ENCODE measurements at regions not wholly inside any gene's neighbourhood (a gene's known extent, or its start where the extent isn't known, plus 50 kb on each side); places are given as distances from the start of the nearest gene placed in this dataset.
"Not testable (repeated sequence)": the region's sequence is repeated elsewhere in the genome, so short reads cannot be mapped to it uniquely, and the experiment has no call there.

GRCh38 chr5:92022415-92023140, 639.5 kb upstream of the ARRDC3 start:
- WGBS, 2 donors = 76 to 79% methylated on average over 3 of the region's 3 CpGs
- DNase-seq = no peak
- H3K36me3 ChIP-seq = no peaks in the 10 kb centered on the region
- no peaks in the 10 kb centered on the region for H3K27me3 ChIP-seq
- no peak overlapping the region for H3K27ac ChIP-seq
- no peaks in the 10 kb centered on the region for H3K4me1 ChIP-seq
- H3K9me3 ChIP-seq = no peaks in the 10 kb centered on the region
- TF ChIP-seq CTCF (IDR thresholded peaks at IDR 0.05) (no peak), POLR2A (IDR thresholded peaks at IDR 0.05) (no peak)
- H3K4me3 ChIP-seq = no peak overlapping the region
- intact Hi-C loops (cut with DNase I) = no loop called here

GRCh38 chr5:92019376-92019990, 636.4 kb upstream of the ARRDC3 start:
- intact Hi-C loops (cut with DNase I) = no loop called here

GRCh38 chr5:92017776-92018175, 634.7 kb upstream of the ARRDC3 start:
- intact Hi-C loops (cut with DNase I) = no loop called here
- H3K4me3 ChIP-seq = no peak overlapping the region
- no peaks in the 10 kb centered on the region for H3K4me1 ChIP-seq
- H3K27me3 ChIP-seq = no peaks in the 10 kb centered on the region
- no peaks in the 10 kb centered on the region for H3K36me3 ChIP-seq
- TF ChIP-seq POLR2A (IDR thresholded peaks at IDR 0.05) (no peak), CTCF (IDR thresholded peaks at IDR 0.05) (no peak)
- H3K9me3 ChIP-seq = no peaks in the 10 kb centered on the region
- no peak for DNase-seq
- no peak overlapping the region for H3K27ac ChIP-seq

More at GRCh38 chr5:92019376-92019990, 636.4 kb upstream of the ARRDC3 start:
- H3K9me3 ChIP-seq = no peaks in the 10 kb centered on the region
- no peak overlapping the region for H3K4me3 ChIP-seq
- H3K27ac ChIP-seq = no peak overlapping the region
- no peak for DNase-seq
- no peaks in the 10 kb centered on the region for H3K27me3 ChIP-seq
- no peaks in the 10 kb centered on the region for H3K36me3 ChIP-seq
- WGBS, 2 donors = 73 to 81% methylated on average over 2 of the region's 2 CpGs
- no peaks in the 10 kb centered on the region for H3K4me1 ChIP-seq
- TF ChIP-seq POLR2A (IDR thresholded peaks at IDR 0.05) (no peak), CTCF (IDR thresholded peaks at IDR 0.05) (no peak)

- DNase-seq; H3K9me3 ChIP-seq; intact Hi-C loops (cut with DNase I); H3K4me3 ChIP-seq; H3K27ac ChIP-seq; H3K36me3 ChIP-seq; H3K4me1 ChIP-seq; H3K27me3 ChIP-seq: not testable (repeated sequence)
- 50 to 58% methylated on average over 1 of the region's 1 CpG for WGBS, 2 donors
These were observed 628.7 kb upstream of the ARRDC3 start for GRCh38 chr5:92011845-92012244.

- no peak overlapping the region for H3K27ac ChIP-seq
These were observed 620.7 kb upstream of the ARRDC3 start for GRCh38 chr5:92003806-92004205.

More at GRCh38 chr5:92003806-92004205, 620.7 kb upstream of the ARRDC3 start:
- no peaks in the 10 kb centered on the region for H3K9me3 ChIP-seq
- no peaks in the 10 kb centered on the region for H3K27me3 ChIP-seq
- no peak overlapping the region for H3K4me3 ChIP-seq
- 77 to 81% methylated on average over 5 of the region's 5 CpGs for WGBS, 2 donors
- DNase-seq = no peak
- TF ChIP-seq CTCF (IDR thresholded peaks at IDR 0.05) (no peak), POLR2A (IDR thresholded peaks at IDR 0.05) (no peak)
- H3K4me1 ChIP-seq = no peaks in the 10 kb centered on the region
- intact Hi-C loops (cut with DNase I) = no loop called here
- no peaks in the 10 kb centered on the region for H3K36me3 ChIP-seq
